ENCODE measurements at regions not wholly inside any gene's neighbourhood (a gene's known extent, or its start where the extent isn't known, plus 50 kb on each side); places are given as distances from the start of the nearest gene placed in this dataset.

DNA sequence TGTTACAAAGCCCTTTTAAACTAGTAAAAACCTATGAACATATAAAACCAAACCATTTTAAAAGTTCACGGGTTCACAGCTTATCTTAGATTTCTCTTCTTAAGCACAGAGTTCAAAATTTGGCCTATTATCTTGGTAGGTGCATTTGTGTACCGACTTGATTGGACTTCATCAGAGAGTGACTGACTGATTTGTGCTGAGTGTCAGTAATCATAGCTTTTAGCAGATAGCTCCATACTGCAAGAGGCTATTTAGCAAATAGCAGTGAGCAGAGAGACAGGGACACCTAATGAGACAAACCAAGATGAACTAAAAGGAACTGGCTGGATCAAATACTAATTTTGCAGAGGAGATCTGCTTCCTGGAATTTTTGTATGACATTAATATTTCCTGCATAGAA, 274.5 kb downstream of the PRR16 start:
- ATAC-seq (replicated peaks in 6 of 8) = no peak
- no peak overlapping the region for H3K27ac ChIP-seq
- H3K4me3 ChIP-seq = no peak overlapping the region
- no peaks in the 10 kb centered on the region for H3K4me1 ChIP-seq (replicated peaks in 1 of 2)
- in situ Hi-C loops (cut with MboI; ENCODE audit: low pct_unique_long_range_greater_than_20kb in 2 of 9, low sequenced_read_pairs in 9 of 9, unreplicated experiment in 9 of 9) = no loop called here
- 33 to 100% (median 91%) methylated on average over 1 to 2 of the region's 2 CpGs for WGBS, 10 experiments

DNA sequence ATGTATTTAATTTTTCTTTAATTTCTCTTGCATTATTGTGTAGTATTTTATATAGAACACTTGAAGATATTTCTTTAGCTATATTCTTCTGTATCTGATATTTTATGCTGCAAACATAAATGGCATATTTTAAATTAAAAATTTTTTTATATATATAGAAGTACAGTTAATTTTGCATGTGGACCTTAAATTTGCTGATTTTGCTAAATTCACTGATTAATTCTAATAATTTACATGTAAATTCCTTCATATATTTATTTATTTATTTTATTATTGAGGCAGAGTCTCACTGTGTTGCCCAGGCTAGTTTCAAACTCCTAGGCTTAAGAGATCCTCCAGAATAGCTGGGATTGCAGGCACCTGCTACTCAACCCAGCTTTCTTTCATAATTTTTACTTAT, 276.9 kb downstream of the PRR16 start:
- ATAC-seq (replicated peaks in 6 of 8) = no peak
- no peak overlapping the region for H3K4me3 ChIP-seq
- no peak overlapping the region for H3K27ac ChIP-seq
- in situ Hi-C loops (cut with MboI; ENCODE audit: low pct_unique_long_range_greater_than_20kb in 2 of 9, low sequenced_read_pairs in 9 of 9, unreplicated experiment in 9 of 9) = no loop called here
- H3K4me1 ChIP-seq (replicated peaks in 1 of 2) = no peaks in the 10 kb centered on the region

DNA sequence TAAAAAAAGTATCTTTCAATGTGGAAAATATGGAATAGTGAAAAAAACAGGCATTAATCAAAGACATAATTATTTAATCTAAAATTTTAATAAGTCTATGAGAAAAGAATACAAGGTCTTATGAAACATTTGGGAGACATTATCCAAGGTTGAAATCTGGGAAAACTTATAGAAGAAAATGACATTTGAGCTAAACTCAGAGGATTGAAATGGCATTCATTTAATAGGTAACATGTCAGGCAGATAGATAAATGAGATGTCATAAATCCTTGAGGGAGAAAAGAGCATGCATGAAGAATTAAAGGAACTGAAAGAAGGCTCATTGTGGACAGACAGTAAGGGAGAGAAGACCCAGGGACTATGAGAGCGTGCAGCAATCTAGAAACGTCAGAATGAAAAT, 284.4 kb downstream of the PRR16 start:
- 59 to 100% (median 80%) methylated on average over 2 of the region's 2 CpGs; no CpG with 5 or more reads in 1 of the 10 experiments for WGBS, 10 experiments
- H3K4me1 ChIP-seq (replicated peaks in 1 of 2) = no peaks in the 10 kb centered on the region
- in situ Hi-C loops (cut with MboI; ENCODE audit: low pct_unique_long_range_greater_than_20kb in 2 of 9, low sequenced_read_pairs in 9 of 9, unreplicated experiment in 9 of 9) = no loop called here
- no peak for ATAC-seq (replicated peaks in 6 of 8)
- no peak overlapping the region for H3K4me3 ChIP-seq
- H3K27ac ChIP-seq = no peak overlapping the region

DNA sequence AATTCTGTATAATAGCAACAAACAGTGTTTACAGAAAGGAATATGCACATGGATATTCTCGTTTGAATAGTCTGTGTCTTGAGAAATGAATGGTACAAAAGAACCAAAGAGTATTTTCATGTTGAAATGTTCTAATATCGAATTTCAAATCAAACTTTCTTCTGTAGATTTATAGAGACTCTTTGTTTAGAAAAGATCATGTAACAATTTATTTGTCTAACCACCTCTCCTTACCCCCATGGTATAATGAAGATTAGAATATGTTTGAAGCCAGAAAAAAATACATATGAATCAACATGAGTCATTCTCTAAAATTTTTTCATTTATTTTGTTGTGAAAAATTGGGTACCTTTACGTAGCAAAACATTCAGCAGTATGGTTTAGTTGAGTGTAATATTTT, 285.6 kb downstream of the PRR16 start:
- Histone ChIP-seq H3K4me1 (replicated peaks in 1 of 2) (no peaks in the 10 kb centered on the region), H3K27ac (no peak overlapping the region), H3K4me3 (no peak overlapping the region)
- no peak for ATAC-seq (replicated peaks in 6 of 8)
- in situ Hi-C loops (cut with MboI; ENCODE audit: low pct_unique_long_range_greater_than_20kb in 2 of 9, low sequenced_read_pairs in 9 of 9, unreplicated experiment in 9 of 9) = no loop called here
- 14 to 100% (median 84%) methylated on average over 1 to 3 of the region's 3 CpGs for whole genome bisulfite sequencing, 10 experiments

DNA sequence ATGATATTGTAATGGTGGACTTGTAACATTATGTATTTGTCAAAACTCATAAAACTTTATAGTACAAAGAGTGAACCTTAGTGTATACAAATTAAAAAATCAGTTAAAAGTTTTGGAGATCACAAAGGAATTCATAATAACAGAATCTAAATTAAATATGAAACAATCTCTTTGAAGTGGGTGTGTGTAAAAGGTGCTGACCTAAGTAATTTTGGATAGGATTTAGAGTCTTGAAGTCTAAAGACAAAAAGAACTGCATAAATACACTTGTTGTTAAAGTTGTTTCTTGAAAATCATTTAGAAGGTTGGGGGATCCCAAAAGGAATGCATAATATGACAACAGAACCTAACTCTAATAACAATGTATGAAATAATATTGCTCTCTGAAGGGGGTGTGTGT, 295.5 kb downstream of the PRR16 start:
- Histone ChIP-seq H3K4me1 (replicated peaks in 1 of 2) (no peaks in the 10 kb centered on the region), H3K27ac (no peak overlapping the region), H3K4me3 (no peak overlapping the region)
- ATAC-seq (replicated peaks in 6 of 8) = no peak
- in situ Hi-C loops (cut with MboI; ENCODE audit: low pct_unique_long_range_greater_than_20kb in 2 of 9, low sequenced_read_pairs in 9 of 9, unreplicated experiment in 9 of 9) = no loop called here

DNA sequence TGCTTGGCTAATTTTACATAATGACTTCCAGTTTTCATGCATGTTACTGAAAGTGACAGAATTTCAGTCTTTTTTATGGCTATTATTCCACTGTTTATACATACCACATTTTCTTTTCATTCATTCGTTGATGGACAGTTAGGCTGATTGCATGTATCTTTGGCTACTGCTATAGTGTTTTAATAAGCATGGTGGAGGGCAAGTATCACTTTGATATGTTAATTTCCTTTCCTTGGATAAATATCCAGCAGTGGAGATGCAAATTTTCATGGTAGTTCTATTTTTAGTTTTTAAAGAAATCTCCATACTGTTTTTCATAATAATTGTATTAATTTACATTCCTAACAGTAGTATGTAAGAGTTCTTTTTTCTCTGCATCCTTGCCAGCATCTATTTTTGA, 297.9 kb downstream of the PRR16 start:
- WGBS, 10 experiments = 0 to 100% (median 30%) methylated on average over 1 of the region's 1 CpG; no CpG with 5 or more reads in 1 of the 10 experiments
- no peak overlapping the region for H3K27ac ChIP-seq
- H3K4me1 ChIP-seq (replicated peaks in 1 of 2) = no peaks in the 10 kb centered on the region
- ATAC-seq (replicated peaks in 6 of 8) = peak in 4 of 8 experiments; percentile 40 to 75 (median 49)
- in situ Hi-C loops (cut with MboI; ENCODE audit: low pct_unique_long_range_greater_than_20kb in 2 of 9, low sequenced_read_pairs in 9 of 9, unreplicated experiment in 9 of 9) = no loop called here
- no peak overlapping the region for H3K4me3 ChIP-seq

DNA sequence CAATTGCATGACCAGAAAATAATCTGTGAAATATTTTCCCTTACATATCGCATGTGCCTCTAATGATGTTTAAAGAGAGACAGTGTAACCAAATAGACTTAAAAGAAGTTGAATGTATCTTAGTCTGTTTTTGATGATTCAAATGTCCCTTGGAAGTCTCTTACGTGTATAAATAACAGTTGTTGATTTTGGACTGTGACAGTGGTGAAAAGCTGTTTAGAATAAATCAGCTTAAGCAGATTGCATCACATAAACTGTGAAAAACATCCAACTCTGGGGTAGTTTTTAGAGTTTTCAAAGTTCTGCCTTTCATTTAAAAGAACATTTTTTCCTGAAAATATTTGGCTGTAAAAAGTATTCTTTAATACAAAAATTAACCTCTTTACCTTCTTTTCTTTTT, 301.1 kb downstream of the PRR16 start:
- Histone ChIP-seq H3K4me1 (replicated peaks in 1 of 2) (no peaks in the 10 kb centered on the region), H3K4me3 (no peak overlapping the region), H3K27ac (no peak overlapping the region)
- WGBS, 10 experiments = 4 to 90% (median 67%) methylated on average over 1 to 2 of the region's 2 CpGs; no CpG with 5 or more reads in 1 of the 10 experiments
- peak in 1 of 8 experiments; percentile 36 for ATAC-seq (replicated peaks in 6 of 8)
- in situ Hi-C loops (cut with MboI; ENCODE audit: low pct_unique_long_range_greater_than_20kb in 2 of 9, low sequenced_read_pairs in 9 of 9, unreplicated experiment in 9 of 9) = no loop called here

DNA sequence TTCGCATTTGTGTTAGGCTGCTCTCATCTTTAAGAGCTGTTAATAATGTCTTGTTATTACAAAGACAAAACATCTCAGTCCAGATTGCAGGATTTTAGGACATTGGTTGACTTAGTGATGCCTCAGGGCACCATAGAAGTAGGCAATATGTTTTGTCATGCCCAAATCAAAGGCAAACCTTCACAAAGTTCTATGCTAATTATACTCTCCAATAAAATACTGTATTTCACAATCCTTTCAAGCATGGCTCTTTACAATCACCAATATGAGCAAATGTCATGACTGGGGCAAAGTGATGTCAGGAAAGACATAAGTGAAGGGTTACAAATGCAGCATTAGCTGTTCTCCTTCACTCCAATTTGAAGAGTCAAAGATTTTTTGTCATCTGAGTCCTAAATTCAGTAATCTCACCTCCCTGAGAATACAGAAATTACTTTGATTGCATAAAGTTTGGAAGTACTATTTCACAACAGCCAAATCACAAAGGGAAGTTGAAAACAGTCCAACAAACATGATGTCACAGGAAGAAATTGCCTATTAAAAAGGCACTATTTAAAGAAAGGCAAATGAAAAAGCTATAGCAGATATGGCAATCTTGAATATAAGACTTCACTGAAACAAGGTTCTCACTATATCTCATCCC, 303.2 kb downstream of the PRR16 start:
- in situ Hi-C loops (cut with MboI; ENCODE audit: low pct_unique_long_range_greater_than_20kb in 2 of 9, low sequenced_read_pairs in 9 of 9, unreplicated experiment in 9 of 9) = no loop called here
- H3K4me3 ChIP-seq = no peak overlapping the region
- H3K27ac ChIP-seq = no peak overlapping the region
- peak in 1 of 8 experiments; percentile 69 for ATAC-seq (replicated peaks in 6 of 8)
- H3K4me1 ChIP-seq (replicated peaks in 1 of 2) = no peaks in the 10 kb centered on the region
- WGBS, 10 experiments = 0 to 100% (median 85%) methylated on average over 1 of the region's 1 CpG; no CpG with 5 or more reads in 2 of the 10 experiments

DNA sequence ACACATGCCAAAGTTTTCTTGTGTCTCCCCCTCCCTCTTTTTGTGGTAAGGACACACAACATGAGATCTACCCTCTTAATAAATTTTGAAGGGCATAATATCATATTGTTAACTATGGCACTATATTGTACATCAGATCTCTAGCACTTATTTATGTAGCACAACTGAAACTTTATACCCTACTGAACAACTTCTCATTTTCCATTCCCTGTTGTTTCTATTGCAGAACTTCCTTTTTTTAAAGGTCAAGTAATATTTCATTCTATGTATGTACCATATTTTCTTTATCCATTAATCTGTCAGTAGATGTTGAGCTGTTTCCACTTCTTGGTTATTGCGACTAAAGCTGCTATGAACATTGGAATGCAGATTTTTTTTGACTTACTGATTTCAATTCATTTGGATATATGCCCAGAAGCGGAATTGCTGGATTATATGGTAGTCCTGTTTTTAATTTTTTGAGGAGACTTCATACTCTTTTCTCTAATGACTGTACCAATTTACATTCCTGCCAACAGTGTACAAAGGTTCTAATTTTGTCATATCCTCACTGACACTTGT, 305.3 kb downstream of the PRR16 start:
- in situ Hi-C loops (cut with MboI; ENCODE audit: low pct_unique_long_range_greater_than_20kb in 2 of 9, low sequenced_read_pairs in 9 of 9, unreplicated experiment in 9 of 9) = no loop called here
- ATAC-seq (replicated peaks in 6 of 8) = no peak
- Histone ChIP-seq H3K4me1 (replicated peaks in 1 of 2) (no peaks in the 10 kb centered on the region), H3K4me3 (no peak overlapping the region), H3K27ac (no peak overlapping the region)
- 0 to 100% (median 85%) methylated on average over 1 to 2 of the region's 2 CpGs for WGBS, 10 experiments

DNA sequence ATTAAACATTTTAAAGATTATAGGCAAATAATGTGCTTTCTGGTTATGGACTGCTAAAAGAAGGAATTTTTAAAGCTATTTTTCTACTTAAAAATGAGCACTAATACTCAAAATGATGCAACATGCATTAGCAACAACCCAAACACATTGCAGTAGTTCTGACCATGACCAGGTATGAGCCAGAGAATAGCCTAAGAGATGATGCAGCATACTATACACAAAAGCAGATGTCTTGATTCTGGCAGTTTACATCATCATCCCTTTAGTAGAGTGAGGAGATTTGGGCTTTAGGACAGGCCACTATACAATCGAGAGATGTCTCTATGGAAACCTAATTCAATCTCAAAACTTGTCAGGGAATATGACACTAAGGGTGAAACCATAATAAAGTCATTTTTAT, 307.1 kb downstream of the PRR16 start:
- no peak overlapping the region for H3K27ac ChIP-seq
- no peaks in the 10 kb centered on the region for H3K4me1 ChIP-seq (replicated peaks in 1 of 2)
- in situ Hi-C loops (cut with MboI; ENCODE audit: low pct_unique_long_range_greater_than_20kb in 2 of 9, low sequenced_read_pairs in 9 of 9, unreplicated experiment in 9 of 9) = no loop called here
- no peak overlapping the region for H3K4me3 ChIP-seq
- peak in 3 of 8 experiments; percentile 34 to 53 (median 50) for ATAC-seq (replicated peaks in 6 of 8)
- 40 to 100% (median 82%) methylated on average over 1 of the region's 1 CpG; no CpG with 5 or more reads in 7 of the 10 experiments for WGBS, 10 experiments

DNA sequence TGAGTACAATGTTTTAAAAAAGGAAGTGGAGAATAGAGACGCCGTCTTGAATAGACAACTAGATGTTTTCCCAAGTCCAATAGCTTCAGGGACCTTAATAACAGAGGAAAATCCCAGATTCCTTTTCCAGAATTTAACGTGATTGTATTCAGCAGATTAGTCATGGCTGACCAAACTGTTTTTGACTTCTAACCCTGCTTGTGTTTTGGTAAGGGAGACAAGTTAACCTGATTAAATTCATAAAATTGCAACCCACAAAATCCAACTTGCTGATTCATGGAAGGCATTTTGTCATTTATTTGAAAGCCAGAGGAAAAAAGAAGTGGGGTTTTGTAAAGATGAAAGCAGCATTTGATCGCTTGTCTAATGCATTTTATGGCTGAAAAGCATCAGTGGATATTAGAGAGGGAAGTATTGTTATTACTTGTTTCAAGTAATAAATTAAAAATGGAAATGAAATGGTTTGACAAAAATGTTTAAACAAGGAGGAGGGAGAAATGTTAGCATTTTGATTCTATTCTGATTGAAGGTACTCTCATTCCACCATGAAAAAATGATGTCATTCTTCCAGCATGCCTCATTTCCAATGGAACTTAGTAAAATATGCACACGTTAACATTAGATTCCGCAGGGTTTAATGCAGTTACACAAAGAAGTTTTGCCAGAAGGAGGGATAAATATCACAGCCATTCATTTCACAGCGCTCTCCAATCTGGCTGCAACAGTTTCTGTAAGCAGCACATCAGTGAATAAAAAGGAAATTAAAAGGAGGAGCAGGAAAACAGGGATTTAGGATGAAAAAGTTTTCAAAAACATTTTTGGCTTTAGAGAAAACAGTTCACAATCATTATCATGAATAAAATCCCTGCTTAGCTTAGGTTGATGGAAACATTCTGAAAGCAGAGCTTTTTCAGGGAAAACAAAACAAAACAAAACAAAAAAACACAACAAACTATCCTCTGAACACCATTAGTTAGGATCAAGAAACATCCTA, 314.7 kb downstream of the PRR16 start:
- in situ Hi-C loops (cut with MboI; ENCODE audit: low pct_unique_long_range_greater_than_20kb in 2 of 9, low sequenced_read_pairs in 9 of 9, unreplicated experiment in 9 of 9) = no loop called here
- WGBS, 10 experiments = 7 to 70% (median 46%) methylated on average over 4 to 7 of the region's 7 CpGs
- Histone ChIP-seq H3K27ac (peak overlapping the region in 1 of 2 donors; percentile 4), H3K4me1 (replicated peaks in 1 of 2) (peaks cover 4 to 15% of the 10 kb centered on the region in 2 donors), H3K4me3 (no peak overlapping the region)
- ATAC-seq (replicated peaks in 6 of 8) = peak in 7 of 8 experiments; percentile 20 to 63 (median 57)

DNA sequence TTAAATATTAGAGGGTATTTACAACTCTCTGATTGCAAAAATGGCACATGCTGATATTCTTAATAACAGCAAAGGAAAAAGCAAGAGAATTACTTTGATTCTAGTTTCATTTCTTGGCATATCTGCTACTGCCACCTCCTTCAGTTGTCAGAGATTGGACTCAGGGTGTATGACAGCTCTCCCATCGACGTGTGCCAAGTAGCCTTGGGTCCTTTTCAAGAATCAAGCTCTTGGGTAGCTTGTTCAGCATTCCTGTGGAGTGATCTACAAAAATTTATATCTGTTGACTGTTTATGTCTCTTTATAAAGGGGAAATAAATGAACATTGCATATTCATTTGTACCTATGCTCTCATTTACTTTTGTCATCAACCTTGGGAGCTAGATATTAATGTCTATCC, 315.6 kb downstream of the PRR16 start:
- Histone ChIP-seq H3K4me1 (replicated peaks in 1 of 2) (peaks cover 4 to 15% of the 10 kb centered on the region in 2 donors), H3K27ac (no peak overlapping the region), H3K4me3 (no peak overlapping the region)
- in situ Hi-C loops (cut with MboI; ENCODE audit: low pct_unique_long_range_greater_than_20kb in 2 of 9, low sequenced_read_pairs in 9 of 9, unreplicated experiment in 9 of 9) = no loop called here
- no peak for ATAC-seq (replicated peaks in 6 of 8)
- WGBS, 10 experiments = 0 to 100% (median 93%) methylated on average over 1 to 2 of the region's 2 CpGs; no CpG with 5 or more reads in 1 of the 10 experiments

DNA sequence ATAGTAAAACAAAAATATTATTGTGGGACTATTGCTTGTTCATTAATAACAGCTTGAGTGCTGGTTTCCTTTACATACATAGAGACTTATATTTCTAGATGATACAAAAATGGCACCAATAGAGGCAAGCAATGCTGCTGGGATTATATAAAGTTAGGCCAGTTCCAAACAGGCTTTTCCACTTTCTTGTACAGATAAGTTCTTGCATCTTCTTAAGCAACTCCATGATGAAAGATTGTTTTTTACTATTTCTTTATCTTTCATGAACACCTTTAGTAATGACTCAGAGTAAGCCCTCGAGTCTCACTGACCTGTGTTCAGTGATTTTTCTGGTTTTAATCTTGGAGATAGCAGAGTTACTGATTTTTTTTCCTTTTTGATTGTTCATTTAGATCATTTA, 324.4 kb downstream of the PRR16 start:
- WGBS, 10 experiments = 14 to 100% (median 46%) methylated on average over 1 of the region's 1 CpG
- H3K27ac ChIP-seq = no peak overlapping the region
- ATAC-seq (replicated peaks in 6 of 8) = no peak

More for the DNA sequence above, 324.4 kb downstream of the PRR16 start:
- H3K4me1 ChIP-seq (replicated peaks in 1 of 2) = no peaks in the 10 kb centered on the region
- no peak overlapping the region for H3K4me3 ChIP-seq
- in situ Hi-C loops (cut with MboI; ENCODE audit: low pct_unique_long_range_greater_than_20kb in 2 of 9, low sequenced_read_pairs in 9 of 9, unreplicated experiment in 9 of 9) = no loop called here
